Gastroesophageal sphincter (tissue), 4 donors: ENCODE measurements at regions not wholly inside any gene's neighbourhood (a gene's known extent, or its start where the extent isn't known, plus 50 kb on each side); places are given as distances from the start of the nearest gene placed in this dataset.

Experiments used
- ATAC-seq: fragments of 150-250 bp; one replicate; pipeline ENCODE4 v1.9.1; 2016; ENCODE audit warnings: mild to moderate bottlenecking, moderate library complexity
- H3K27ac ChIP-seq, 4 donors: fragments of 200-600 bp; sonication (generic) in 3 of 4; 1 replicate in 3 of 4; 2 replicates in 1 of 4; pipeline ENCODE4 v1.5.1; 2016 to 2019
- H3K27me3 ChIP-seq: fragments of 200-600 bp; sonication (generic); one replicate; pipeline ENCODE4 v1.5.1; 2019
- H3K36me3 ChIP-seq, 2 donors: fragments of 200-600 bp; sonication (generic); one replicate each; pipeline ENCODE4 v1.5.1; 2019; ENCODE audit warnings: control low read depth in 1 of 2
- H3K4me1 ChIP-seq, 3 donors: fragments of 200-600 bp; sonication (generic); 1 replicate in 2 of 3; 2 replicates in 1 of 3; pipeline ENCODE4 v1.5.1; 2016 to 2019; ENCODE audit warnings: control low read depth in 2 of 3
- H3K4me3 ChIP-seq, 2 donors: fragments of 200-600 bp; sonication (generic); one replicate each; pipeline ENCODE4 v1.5.1; 2019; ENCODE audit warnings: mild to moderate bottlenecking in 1 of 2, moderate library complexity in 1 of 2
- H3K9me3 ChIP-seq, 3 donors: fragments of 200-600 bp; sonication (generic); one replicate each; pipeline ENCODE4 v1.5.1; 2017 to 2019; ENCODE audit warnings: control low read depth in 2 of 3
- EP300 ChIP-seq: sonication (generic); formaldehyde crosslinking; IDR thresholded peaks from one replicate; pipeline ENCODE4 v1.6.1; 2017; ENCODE audit warnings: antibody characterized with exemption, mild to moderate bottlenecking
- POLR2A ChIP-seq, 2 donors: fragments of 450-650 bp; IDR thresholded peaks; one replicate each; pipeline ENCODE4 v1.6.1; 2017; ENCODE audit warnings: antibody characterized with exemption in 2 of 2, mild to moderate bottlenecking in 2 of 2, moderate library complexity in 1 of 2
- POLR2AphosphoS5 ChIP-seq: sonication (generic); formaldehyde crosslinking; IDR thresholded peaks from one replicate; pipeline ENCODE4 v1.6.1; 2017; ENCODE audit warnings: antibody characterized with exemption
- WGBS, 2 donors: methylation state at CpG; one replicate each; pipeline ENCODE4 v1.1.5; 2018; ENCODE audit warnings: low coverage in 1 of 2; 5-methylcytosine and 5-hydroxymethylcytosine counted together
- TF ChIP-seq, protein P1 (sequence below), 4 experiments: fragments of 200-600 bp in 2 of 4; fragments of 450-650 bp in 2 of 4; sonication (generic) in 1 of 4; IDR thresholded peaks; one replicate each; pipeline ENCODE4 v1.5.1; 2017 to 2019; ENCODE audit warnings: antibody characterized with exemption in 4 of 4, mild to moderate bottlenecking in 2 of 4, moderate library complexity in 2 of 4

DNA sequence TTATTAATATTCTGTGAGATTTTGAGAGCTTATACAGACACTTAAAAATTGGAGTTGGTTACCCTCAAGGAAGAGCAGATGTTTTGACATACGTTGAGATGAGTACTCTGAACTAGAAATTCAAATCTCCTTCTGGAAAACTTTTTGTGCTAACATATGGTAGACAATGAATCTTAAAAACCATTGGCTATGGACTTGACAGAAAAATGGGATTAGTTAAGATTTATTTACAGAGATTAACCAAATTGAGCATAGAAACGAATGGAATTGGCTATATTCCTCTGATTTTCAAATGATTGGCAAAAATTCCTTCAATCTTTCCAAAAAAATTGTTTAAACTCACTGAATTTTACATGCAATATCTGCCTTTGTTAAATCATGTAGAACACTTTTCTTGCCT, 1392.9 kb downstream of the BRINP3 start:
- no peak for ATAC-seq
- Histone ChIP-seq H3K27me3 (no peaks in the 10 kb centered on the region), H3K36me3 (no peaks in the 10 kb centered on the region), H3K27ac (no peak overlapping the region), H3K9me3 (no peaks in the 10 kb centered on the region), H3K4me1 (no peaks in the 10 kb centered on the region), H3K4me3 (no peak overlapping the region)
- TF ChIP-seq POLR2AphosphoS5 (no peak), EP300 (no peak), POLR2A (IDR thresholded peaks at IDR 0.05) (no peak)
- TF ChIP-seq, protein P1, sequence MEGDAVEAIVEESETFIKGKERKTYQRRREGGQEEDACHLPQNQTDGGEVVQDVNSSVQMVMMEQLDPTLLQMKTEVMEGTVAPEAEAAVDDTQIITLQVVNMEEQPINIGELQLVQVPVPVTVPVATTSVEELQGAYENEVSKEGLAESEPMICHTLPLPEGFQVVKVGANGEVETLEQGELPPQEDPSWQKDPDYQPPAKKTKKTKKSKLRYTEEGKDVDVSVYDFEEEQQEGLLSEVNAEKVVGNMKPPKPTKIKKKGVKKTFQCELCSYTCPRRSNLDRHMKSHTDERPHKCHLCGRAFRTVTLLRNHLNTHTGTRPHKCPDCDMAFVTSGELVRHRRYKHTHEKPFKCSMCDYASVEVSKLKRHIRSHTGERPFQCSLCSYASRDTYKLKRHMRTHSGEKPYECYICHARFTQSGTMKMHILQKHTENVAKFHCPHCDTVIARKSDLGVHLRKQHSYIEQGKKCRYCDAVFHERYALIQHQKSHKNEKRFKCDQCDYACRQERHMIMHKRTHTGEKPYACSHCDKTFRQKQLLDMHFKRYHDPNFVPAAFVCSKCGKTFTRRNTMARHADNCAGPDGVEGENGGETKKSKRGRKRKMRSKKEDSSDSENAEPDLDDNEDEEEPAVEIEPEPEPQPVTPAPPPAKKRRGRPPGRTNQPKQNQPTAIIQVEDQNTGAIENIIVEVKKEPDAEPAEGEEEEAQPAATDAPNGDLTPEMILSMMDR (IDR thresholded peaks at IDR 0.05), result no peak
- 24 to 43% methylated on average over 2 of the region's 2 CpGs for WGBS, 2 donors

DNA sequence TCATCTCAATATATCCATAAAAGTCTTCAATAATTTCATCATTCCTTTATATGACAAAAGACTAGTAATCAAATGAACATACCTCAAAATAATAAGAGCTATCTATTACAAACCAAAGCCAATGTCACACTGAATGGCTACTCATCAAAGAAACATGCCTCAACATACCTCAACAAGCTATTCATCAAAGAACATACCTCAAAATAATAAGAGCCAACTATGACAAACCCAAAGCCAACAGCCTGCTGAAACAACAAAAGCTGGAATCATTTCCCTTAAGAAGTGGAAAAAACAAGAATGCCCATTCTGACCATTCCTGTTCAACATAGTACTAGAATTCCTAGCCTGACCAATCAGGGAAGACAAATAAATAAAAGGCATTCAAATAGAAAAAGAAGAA, 1373.7 kb downstream of the BRINP3 start:
- TF ChIP-seq, protein P1 (IDR thresholded peaks at IDR 0.05), result no peak
- TF ChIP-seq EP300 (no peak), POLR2A (IDR thresholded peaks at IDR 0.05) (no peak), POLR2AphosphoS5 (no peak)
- Histone ChIP-seq H3K27me3 (no peaks in the 10 kb centered on the region), H3K4me1 (no peaks in the 10 kb centered on the region), H3K27ac (no peak overlapping the region), H3K9me3 (peaks cover 0 to 9% (median 0%) of the 10 kb centered on the region in 3 donors), H3K4me3 (no peak overlapping the region), H3K36me3 (no peaks in the 10 kb centered on the region)
- no peak for ATAC-seq

DNA sequence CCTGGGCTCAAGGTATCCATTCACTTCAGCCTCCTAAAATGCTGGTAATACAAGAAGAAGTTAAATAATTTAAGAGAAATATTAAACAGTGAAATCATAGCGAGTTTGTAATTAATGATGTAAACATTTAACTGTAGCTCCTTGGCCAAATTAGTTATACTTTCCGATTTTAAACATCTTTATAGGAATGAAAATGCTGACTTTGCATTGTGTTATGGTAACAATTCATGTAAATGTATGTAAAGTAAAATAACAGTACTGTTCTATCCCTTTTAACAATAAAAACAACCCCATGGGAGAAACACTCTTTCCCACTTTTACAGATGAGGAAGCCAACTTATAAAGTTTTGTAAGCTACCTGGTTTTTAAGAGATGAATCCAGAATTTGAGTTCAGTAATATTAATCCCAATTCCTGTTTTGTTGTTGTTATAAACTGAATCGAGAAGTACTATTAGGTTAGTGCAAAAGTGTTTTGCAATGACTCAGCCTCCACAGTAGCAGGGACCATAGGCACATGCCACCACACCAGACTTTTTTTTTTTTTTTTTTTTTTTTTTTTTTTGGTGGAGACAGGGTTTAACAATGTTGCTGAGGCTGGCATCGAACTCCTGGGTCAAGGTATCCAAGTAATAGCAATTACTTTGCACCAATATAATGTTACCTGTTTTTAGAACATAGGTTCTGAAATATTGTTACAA, 1360.4 kb downstream of the BRINP3 start:
- no peak for ATAC-seq
- no peak overlapping the region for H3K27ac ChIP-seq
- no peaks in the 10 kb centered on the region for H3K9me3 ChIP-seq
- no peaks in the 10 kb centered on the region for H3K4me1 ChIP-seq
- WGBS, 2 donors, result 75 to 85% methylated on average over 3 to 4 of the region's 4 CpGs
- no peak overlapping the region for H3K4me3 ChIP-seq
- TF ChIP-seq POLR2A (IDR thresholded peaks at IDR 0.05), result no peak
- no peak for TF ChIP-seq POLR2AphosphoS5
- no peak for TF ChIP-seq EP300
- TF ChIP-seq, protein P1 (IDR thresholded peaks at IDR 0.05), result no peak
- H3K36me3 ChIP-seq, result no peaks in the 10 kb centered on the region
- no peaks in the 10 kb centered on the region for H3K27me3 ChIP-seq

DNA sequence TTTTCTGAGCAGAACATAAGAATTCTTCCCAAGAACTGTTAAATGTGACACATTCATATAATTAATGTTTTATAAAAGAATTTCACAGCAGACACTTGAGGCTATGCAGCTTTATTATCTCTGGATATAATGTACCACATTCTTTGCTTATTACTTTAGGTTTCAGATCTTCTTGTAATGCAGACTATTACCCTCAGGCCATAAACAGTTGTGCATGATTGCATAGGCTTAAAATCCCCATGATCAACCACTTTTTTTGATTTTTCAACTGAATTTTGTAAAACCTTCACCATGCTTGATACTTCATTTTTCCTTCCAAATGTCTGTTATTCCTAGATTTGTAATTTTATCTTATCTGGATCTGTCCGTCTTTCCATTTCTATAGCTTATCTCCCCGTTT, 1355.7 kb downstream of the BRINP3 start:
- no peak overlapping the region for H3K4me3 ChIP-seq
- no peak for ATAC-seq
- no peaks in the 10 kb centered on the region for H3K27me3 ChIP-seq
- no peak for TF ChIP-seq POLR2A (IDR thresholded peaks at IDR 0.05)
- no peak for TF ChIP-seq EP300
- no peak for TF ChIP-seq POLR2AphosphoS5
- TF ChIP-seq, protein P1 (IDR thresholded peaks at IDR 0.05), result no peak
- H3K36me3 ChIP-seq, result no peaks in the 10 kb centered on the region
- H3K4me1 ChIP-seq, result no peaks in the 10 kb centered on the region
- peaks cover 0 to 8% (median 0%) of the 10 kb centered on the region in 3 donors for H3K9me3 ChIP-seq
- 62% methylated on average over 2 of the region's 2 CpGs; no CpG with 5 or more reads in 1 of the 2 donors for WGBS, 2 donors
- no peak overlapping the region for H3K27ac ChIP-seq

DNA sequence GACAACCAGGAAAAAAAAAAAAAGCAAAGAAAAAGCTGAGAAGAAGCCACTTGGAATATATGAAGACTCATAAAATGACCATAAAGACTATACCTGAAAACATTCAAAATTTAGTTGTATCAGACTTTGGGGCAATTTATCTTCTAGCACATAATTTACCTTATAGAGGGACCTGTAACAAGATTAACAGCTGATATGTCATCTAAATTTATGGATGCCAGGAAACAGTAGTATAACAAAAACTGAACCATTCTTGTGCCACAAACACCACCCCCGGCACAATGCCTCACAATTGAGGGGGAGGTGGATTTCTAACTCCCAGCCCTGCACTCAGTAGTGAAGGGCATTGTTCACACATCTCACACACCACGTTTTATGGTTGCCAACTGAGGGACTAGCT, 1352.0 kb downstream of the BRINP3 start:
- Histone ChIP-seq H3K9me3 (peaks cover 0 to 8% (median 0%) of the 10 kb centered on the region in 3 donors), H3K27ac (no peak overlapping the region), H3K36me3 (no peaks in the 10 kb centered on the region), H3K4me3 (no peak overlapping the region), H3K27me3 (no peaks in the 10 kb centered on the region), H3K4me1 (no peaks in the 10 kb centered on the region)
- 50 to 64% methylated on average over 1 to 2 of the region's 2 CpGs for WGBS, 2 donors
- TF ChIP-seq POLR2A (IDR thresholded peaks at IDR 0.05) (no peak), POLR2AphosphoS5 (no peak), EP300 (no peak)
- TF ChIP-seq, protein P1 (IDR thresholded peaks at IDR 0.05), result no peak
- no peak for ATAC-seq
